SK-MEL-5 (cell line): ENCODE measurements at regions not wholly inside any gene's neighbourhood (a gene's known extent, or its start where the extent isn't known, plus 50 kb on each side); places are given as distances from the start of the nearest gene placed in this dataset.

ENCODE experiments used
- DNase-seq: peaks from one replicate; pipeline ENCODE4 v3.0.0-alpha.2; 2016; ENCODE audit warnings: low read depth, low spot score
- in situ Hi-C: cut with HindIII; loops from 2 replicates; pipeline ENCODE4 v1.10.0; 2016; ENCODE audit warnings: low sequenced_read_pairs, high pct_unique_total_duplicates, low pct_unique_long_range_greater_than_20kb

DNA sequence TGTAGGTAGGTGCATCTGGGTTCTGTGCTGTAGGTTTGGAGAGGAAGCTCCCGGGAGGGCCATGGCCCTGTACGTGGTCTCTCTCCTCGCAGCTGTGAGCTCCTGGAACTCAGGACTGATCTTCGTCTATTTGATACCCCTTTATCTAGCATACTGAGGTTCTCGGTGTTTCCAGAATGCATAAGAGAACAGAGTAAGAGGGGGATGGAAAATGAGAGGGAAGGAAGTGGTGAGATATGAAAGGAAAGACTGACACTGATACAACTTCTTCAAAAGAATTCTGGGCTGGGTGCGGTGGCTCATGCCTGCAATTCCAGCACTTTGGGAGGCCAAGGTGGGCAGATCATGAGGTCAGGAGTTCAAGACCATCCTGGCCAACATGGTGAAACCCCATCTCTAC lies 90.7 kb downstream of the CHRD start:
- in situ Hi-C loops: no loop called here
- DNase-seq: no peak

GRCh38 chr3:184471439-184471838 lies 90.1 kb upstream of the EPHB3 start:
- DNase-seq: no peak
- in situ Hi-C loops: no loop called here

DNA sequence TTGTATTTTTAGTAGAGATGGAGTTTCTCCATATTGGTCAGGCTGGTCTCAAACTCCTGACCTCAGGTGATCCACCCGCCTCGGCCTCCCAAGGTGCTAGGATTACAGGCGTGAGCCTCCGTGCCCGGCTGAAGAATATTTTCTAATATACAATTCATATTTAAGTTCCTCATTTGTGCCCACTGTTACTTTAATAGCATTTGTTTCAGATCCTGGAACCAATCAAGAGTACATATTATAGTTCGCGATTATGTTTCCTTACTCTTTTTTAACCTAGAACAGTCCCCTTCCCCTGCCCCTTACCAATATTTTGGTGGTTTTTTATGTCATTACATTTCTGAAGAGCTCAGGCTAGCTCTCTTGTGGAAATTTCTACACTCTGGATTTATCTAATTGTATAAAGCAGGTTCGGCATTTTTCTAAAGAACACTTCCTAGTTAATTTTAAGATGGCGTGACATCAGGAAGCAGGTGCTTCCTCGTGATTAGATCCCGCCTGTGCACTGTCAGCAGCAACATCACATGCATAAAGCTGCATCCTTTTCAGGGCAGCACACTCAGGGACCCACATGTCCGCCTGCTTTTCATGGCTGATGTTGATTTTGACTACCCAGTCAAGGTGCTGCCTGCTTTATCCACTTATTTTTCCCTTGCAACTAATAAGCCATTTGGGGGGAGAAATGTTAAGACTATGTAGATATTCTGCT lies 88.7 kb upstream of the EPHB3 start:
- in situ Hi-C loops: no loop called here
- DNase-seq: no peak

- in situ Hi-C loops: no loop called here
- no peak for DNase-seq
These were observed 86.7 kb upstream of the EPHB3 start for GRCh38 chr3:184474897-184475296.

DNA sequence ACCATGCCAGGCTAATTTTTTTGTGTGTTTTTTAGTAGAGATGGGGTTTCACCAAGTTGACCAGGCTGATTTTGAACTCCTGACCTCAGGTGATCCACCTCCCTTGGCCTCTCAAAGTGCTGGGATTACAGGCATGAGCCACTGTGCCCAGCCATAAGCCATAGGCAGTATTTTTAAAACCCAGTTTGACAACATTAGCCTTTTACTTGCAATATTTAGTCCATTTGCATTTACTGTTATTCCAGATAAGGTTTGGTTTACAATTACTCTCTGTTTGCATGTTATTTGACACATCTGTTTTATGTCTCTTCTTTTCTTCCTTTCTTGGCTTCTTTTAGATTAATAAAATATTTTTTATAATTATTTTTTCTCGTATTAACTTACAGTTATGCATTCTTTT lies 83.6 kb upstream of the EPHB3 start:
- DNase-seq: no peak
- in situ Hi-C loops: no loop called here

DNA sequence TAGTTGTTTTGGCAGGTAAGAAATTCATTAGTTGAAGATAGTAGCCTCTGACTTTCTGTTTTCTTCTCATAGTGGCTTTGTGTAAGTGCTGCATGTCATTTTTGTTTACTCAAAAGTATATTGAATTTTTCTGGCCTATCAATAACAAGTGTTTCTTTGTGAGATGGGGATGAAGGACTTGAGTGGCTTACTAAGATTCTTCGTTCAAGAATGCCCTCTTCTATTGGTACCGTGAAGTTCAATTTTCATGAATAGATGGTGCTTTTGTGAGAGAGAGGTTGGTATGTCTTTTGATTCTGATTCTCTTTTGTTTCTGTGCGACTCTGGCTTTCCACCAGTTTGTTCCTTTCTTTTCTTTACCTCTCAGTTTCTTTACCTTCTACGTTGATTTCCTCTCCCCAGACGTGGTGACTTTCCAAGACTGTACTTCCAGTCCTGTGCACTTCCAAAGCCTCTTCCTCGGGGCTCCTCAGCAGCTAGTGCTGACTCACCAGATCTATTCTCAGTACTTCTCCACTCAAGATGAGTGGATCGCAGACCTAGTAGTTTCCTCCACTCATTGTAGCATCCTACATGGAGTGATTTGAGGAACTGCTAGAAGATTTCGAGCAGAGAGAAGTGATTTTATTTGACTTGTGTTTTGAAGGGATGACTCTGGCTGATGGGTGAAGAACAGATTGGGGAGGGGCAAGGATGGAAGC lies 82.0 kb upstream of the EPHB3 start:
- peak; percentile 70 for DNase-seq
- in situ Hi-C loops: no loop called here

- DNase-seq: no peak
These were observed 80.8 kb upstream of the EPHB3 start for GRCh38 chr3:184480831-184481230.

GRCh38 chr3:184481984-184482671 lies 79.5 kb upstream of the EPHB3 start:
- no peak for DNase-seq
- in situ Hi-C loops: no loop called here

More at GRCh38 chr3:184480831-184481230, 80.8 kb upstream of the EPHB3 start:
- in situ Hi-C loops: no loop called here

- in situ Hi-C loops: no loop called here
- DNase-seq: no peak
These were observed 76.3 kb upstream of the EPHB3 start for GRCh38 chr3:184485241-184485640.

- DNase-seq: no peak
- in situ Hi-C loops: no loop called here
These were observed 75.7 kb upstream of the EPHB3 start for GRCh38 chr3:184485906-184486305.

GRCh38 chr3:184486614-184487013 lies 75.0 kb upstream of the EPHB3 start:
- DNase-seq: no peak
- in situ Hi-C loops: no loop called here

- no peak for DNase-seq
- in situ Hi-C loops: no loop called here
These were observed 73.0 kb upstream of the EPHB3 start for GRCh38 chr3:184488577-184488976.

DNA sequence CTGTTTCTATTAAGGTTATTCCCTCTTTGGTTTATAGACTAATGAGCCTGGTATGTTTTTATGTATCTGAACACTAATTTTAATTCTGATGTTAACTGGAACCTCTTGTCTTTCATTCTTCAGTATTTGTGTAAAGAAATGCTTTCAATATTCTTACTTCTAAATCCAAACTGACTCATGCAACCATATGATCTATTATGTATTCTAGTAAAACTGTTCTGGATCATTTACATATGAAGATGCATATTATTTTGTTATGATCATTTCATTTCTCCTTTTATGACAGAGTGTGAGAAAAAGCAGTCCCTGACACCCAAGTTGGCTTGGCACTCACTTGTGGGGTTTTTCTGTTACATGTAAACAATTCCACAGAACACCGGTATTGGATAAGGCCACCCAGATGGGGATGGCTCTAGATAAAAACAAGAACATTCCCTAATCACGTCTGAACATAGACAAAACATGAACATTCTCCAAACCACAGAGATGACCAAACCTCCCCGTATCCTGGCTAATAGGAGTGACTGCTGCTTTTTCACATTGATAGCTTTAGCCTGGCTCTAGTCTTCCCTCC lies 72.2 kb upstream of the EPHB3 start:
- in situ Hi-C loops: no loop called here
- no peak for DNase-seq

- no peak for DNase-seq
- in situ Hi-C loops: no loop called here
These were observed 70.5 kb upstream of the EPHB3 start for GRCh38 chr3:184491011-184491576.

GRCh38 chr3:184491867-184492615 lies 69.5 kb upstream of the EPHB3 start:
- in situ Hi-C loops: no loop called here
- DNase-seq: no peak

DNA sequence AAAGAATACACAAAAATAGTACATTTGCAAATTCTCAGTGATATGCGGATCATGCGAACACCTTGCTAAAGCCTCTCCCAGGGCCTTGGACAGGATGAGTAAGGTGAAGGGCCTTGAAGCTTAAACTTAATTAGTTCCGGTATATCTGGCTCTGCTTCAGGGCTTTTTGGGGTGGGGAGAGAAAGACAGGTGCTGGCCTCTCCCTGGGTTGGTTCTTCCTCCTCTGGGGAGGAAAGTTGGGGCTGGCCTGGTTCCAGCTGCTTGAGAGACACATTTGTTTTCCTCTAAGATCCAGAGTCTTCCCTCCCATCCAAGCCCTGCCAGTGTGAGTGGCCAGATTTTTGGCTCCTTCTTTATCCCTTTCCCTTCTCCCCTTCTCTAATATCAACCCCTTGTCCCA lies 64.7 kb upstream of the EPHB3 start:
- in situ Hi-C loops: no loop called here
- no peak for DNase-seq

GRCh38 chr3:184497804-184498203 lies 63.8 kb upstream of the EPHB3 start:
- DNase-seq: no peak
- in situ Hi-C loops: no loop called here
